ENCODE measurements at regions not wholly inside any gene's neighbourhood (a gene's known extent, or its start where the extent isn't known, plus 50 kb on each side); places are given as distances from the start of the nearest gene placed in this dataset.

DNA sequence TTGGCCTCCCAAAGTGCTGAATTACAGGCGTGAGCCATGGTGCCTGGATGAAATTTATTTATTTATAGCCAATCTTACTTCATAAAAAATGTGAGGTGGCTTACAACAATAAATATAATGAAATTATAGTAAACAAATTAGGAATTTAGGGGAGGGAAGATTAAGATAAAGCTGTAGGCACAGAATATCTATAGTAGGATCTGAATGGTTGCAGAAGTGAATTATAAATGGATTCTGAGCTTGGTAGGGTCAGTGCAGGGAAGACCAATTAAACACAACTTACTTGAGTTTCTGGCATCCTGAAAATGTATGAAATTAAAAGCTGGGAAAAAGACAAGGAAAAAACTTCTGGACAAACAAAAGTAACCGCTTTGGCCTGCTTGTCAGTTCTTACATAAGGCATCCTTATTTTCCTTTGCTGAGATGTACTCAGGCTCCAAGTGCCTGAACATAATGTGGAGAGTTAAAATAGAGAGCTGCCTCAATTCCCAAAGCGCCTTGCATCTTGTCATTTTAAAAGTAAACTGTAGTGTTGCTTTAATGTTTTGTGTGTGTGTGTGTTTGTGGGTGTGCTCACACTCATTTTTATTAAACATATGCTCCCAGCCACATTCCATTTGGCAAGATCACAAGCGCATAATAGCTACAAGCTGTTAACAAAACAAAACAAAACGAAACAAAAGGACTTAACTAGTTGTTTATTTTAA, 247.3 kb downstream of the S1PR1 start:
- TF ChIP-seq, protein P1, sequence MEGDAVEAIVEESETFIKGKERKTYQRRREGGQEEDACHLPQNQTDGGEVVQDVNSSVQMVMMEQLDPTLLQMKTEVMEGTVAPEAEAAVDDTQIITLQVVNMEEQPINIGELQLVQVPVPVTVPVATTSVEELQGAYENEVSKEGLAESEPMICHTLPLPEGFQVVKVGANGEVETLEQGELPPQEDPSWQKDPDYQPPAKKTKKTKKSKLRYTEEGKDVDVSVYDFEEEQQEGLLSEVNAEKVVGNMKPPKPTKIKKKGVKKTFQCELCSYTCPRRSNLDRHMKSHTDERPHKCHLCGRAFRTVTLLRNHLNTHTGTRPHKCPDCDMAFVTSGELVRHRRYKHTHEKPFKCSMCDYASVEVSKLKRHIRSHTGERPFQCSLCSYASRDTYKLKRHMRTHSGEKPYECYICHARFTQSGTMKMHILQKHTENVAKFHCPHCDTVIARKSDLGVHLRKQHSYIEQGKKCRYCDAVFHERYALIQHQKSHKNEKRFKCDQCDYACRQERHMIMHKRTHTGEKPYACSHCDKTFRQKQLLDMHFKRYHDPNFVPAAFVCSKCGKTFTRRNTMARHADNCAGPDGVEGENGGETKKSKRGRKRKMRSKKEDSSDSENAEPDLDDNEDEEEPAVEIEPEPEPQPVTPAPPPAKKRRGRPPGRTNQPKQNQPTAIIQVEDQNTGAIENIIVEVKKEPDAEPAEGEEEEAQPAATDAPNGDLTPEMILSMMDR (IDR thresholded peaks at IDR 0.05 in 8 of 11, conservative IDR thresholded peaks at IDR 0.05 in 3 of 11), result no peak
- TF ChIP-seq POLR2A (IDR thresholded peaks at IDR 0.05), result no peak
